PC-3 (cell line): ENCODE measurements at regions not wholly inside any gene's neighbourhood (a gene's known extent, or its start where the extent isn't known, plus 50 kb on each side); places are given as distances from the start of the nearest gene placed in this dataset.

Experiments
- EZH2 ChIP-seq: fragments of 300-600 bp; sonication (generic); IDR thresholded peaks from one replicate; pipeline ENCODE4 v1.6.1; 2017; ENCODE audit warnings: antibody characterized with exemption, mild to moderate bottlenecking, low read length; ENCODE audit not compliant: unreplicated experiment
- TF ChIP-seq, protein P1 (sequence below): fragments of 300-600 bp; sonication (generic); conservative IDR thresholded peaks from 2 replicates; pipeline ENCODE4 v1.5.1; 2017; ENCODE audit warnings: antibody characterized with exemption, low read depth, mild to moderate bottlenecking, low read length

- TF ChIP-seq, protein P1, sequence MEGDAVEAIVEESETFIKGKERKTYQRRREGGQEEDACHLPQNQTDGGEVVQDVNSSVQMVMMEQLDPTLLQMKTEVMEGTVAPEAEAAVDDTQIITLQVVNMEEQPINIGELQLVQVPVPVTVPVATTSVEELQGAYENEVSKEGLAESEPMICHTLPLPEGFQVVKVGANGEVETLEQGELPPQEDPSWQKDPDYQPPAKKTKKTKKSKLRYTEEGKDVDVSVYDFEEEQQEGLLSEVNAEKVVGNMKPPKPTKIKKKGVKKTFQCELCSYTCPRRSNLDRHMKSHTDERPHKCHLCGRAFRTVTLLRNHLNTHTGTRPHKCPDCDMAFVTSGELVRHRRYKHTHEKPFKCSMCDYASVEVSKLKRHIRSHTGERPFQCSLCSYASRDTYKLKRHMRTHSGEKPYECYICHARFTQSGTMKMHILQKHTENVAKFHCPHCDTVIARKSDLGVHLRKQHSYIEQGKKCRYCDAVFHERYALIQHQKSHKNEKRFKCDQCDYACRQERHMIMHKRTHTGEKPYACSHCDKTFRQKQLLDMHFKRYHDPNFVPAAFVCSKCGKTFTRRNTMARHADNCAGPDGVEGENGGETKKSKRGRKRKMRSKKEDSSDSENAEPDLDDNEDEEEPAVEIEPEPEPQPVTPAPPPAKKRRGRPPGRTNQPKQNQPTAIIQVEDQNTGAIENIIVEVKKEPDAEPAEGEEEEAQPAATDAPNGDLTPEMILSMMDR = no peak
- TF ChIP-seq EZH2 = no peak
These were observed 169.2 kb upstream of the LEF1 start for GRCh38 chr4:108337923-108338322.
